ENCODE measurements at regions not wholly inside any gene's neighbourhood (a gene's known extent, or its start where the extent isn't known, plus 50 kb on each side); places are given as distances from the start of the nearest gene placed in this dataset.

GRCh38 chr16:47971225-47971624 lies 184.6 kb downstream of the ABCC12 start:
- TF ChIP-seq, protein P1, sequence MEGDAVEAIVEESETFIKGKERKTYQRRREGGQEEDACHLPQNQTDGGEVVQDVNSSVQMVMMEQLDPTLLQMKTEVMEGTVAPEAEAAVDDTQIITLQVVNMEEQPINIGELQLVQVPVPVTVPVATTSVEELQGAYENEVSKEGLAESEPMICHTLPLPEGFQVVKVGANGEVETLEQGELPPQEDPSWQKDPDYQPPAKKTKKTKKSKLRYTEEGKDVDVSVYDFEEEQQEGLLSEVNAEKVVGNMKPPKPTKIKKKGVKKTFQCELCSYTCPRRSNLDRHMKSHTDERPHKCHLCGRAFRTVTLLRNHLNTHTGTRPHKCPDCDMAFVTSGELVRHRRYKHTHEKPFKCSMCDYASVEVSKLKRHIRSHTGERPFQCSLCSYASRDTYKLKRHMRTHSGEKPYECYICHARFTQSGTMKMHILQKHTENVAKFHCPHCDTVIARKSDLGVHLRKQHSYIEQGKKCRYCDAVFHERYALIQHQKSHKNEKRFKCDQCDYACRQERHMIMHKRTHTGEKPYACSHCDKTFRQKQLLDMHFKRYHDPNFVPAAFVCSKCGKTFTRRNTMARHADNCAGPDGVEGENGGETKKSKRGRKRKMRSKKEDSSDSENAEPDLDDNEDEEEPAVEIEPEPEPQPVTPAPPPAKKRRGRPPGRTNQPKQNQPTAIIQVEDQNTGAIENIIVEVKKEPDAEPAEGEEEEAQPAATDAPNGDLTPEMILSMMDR (conservative IDR thresholded peaks at IDR 0.05; ENCODE audit: low read length), result no peak
- no peak for TF ChIP-seq EZH2phosphoT487 (IDR thresholded peaks at IDR 0.05; ENCODE audit: borderline replicate concordance, low read depth, low read length)

Measured in OCI-LY7 (cell line).